Glutamatergic neuron (in vitro differentiated cells): ENCODE measurements at regions not wholly inside any gene's neighbourhood (a gene's known extent, or its start where the extent isn't known, plus 50 kb on each side); places are given as distances from the start of the nearest gene placed in this dataset.
"Not testable (repeated sequence)": the region's sequence is repeated elsewhere in the genome, so short reads cannot be mapped to it uniquely, and the experiment has no call there.

ENCODE experiments used
- DNase-seq: peaks from one replicate; pipeline ENCODE4 v3.0.0; 2022
- H3K27ac Mint-ChIP-seq: one replicate; pipeline ENCODE4 v1.8.0; 2020; ENCODE audit warnings: mild to moderate bottlenecking, mixed read lengths, inconsistent platforms; ENCODE audit not compliant: unreplicated experiment
- H3K27me3 Mint-ChIP-seq: one replicate; pipeline ENCODE4 v1.8.0; 2020; ENCODE audit warnings: mild to moderate bottlenecking, moderate library complexity, mixed read lengths, inconsistent platforms; ENCODE audit not compliant: unreplicated experiment
- H3K36me3 Mint-ChIP-seq: one replicate; pipeline ENCODE4 v1.8.0; 2020; ENCODE audit warnings: mild to moderate bottlenecking, mixed read lengths, inconsistent platforms; ENCODE audit not compliant: unreplicated experiment
- H3K4me1 Mint-ChIP-seq: one replicate; pipeline ENCODE4 v1.8.0; 2020; ENCODE audit warnings: mild to moderate bottlenecking, low read depth, mixed read lengths, inconsistent platforms; ENCODE audit not compliant: unreplicated experiment
- H3K4me3 Mint-ChIP-seq: one replicate; pipeline ENCODE4 v1.8.0; 2020; ENCODE audit warnings: mild to moderate bottlenecking, mixed read lengths, inconsistent platforms; ENCODE audit not compliant: unreplicated experiment
- H3K9me3 Mint-ChIP-seq: one replicate; pipeline ENCODE4 v1.8.0; 2020; ENCODE audit warnings: mild to moderate bottlenecking, moderate library complexity, mixed read lengths, inconsistent platforms; ENCODE audit not compliant: unreplicated experiment
- TF ChIP-seq, protein P1 (sequence below): fragments of 200-600 bp; sonication (generic); IDR thresholded peaks from one replicate; pipeline ENCODE4 v1.5.0; 2021; ENCODE audit not compliant: partially characterized antibody, unreplicated experiment

DNA sequence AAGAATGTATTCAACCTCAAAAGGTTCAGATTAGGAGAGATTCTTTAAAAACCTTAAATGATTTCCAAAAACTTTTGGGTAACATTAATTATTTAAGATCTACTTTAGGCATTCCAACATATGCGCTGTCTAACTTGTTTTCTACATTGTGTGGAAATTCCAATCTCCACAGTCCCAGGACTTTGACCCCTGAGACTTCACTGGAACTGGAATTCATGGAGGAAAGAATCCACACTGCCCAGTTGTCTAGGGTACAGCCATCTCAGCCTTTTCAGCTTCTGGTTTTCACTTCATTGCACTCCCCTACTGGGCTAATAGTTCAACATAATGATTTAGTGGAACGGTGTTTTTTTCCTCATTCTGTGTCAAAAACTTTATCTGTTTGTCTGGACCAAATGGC is 161.5 kb downstream of the IER5 start:
- no peak overlapping the region for H3K27ac Mint-ChIP-seq
- DNase-seq, result no peak
- no peaks in the 10 kb centered on the region for H3K4me1 Mint-ChIP-seq
- peaks cover 30% of the 10 kb centered on the region for H3K36me3 Mint-ChIP-seq
- no peak overlapping the region for H3K4me3 Mint-ChIP-seq
- TF ChIP-seq, protein P1, sequence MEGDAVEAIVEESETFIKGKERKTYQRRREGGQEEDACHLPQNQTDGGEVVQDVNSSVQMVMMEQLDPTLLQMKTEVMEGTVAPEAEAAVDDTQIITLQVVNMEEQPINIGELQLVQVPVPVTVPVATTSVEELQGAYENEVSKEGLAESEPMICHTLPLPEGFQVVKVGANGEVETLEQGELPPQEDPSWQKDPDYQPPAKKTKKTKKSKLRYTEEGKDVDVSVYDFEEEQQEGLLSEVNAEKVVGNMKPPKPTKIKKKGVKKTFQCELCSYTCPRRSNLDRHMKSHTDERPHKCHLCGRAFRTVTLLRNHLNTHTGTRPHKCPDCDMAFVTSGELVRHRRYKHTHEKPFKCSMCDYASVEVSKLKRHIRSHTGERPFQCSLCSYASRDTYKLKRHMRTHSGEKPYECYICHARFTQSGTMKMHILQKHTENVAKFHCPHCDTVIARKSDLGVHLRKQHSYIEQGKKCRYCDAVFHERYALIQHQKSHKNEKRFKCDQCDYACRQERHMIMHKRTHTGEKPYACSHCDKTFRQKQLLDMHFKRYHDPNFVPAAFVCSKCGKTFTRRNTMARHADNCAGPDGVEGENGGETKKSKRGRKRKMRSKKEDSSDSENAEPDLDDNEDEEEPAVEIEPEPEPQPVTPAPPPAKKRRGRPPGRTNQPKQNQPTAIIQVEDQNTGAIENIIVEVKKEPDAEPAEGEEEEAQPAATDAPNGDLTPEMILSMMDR, result no peak
- peaks cover 8% of the 10 kb centered on the region for H3K9me3 Mint-ChIP-seq
- peaks cover 5% of the 10 kb centered on the region for H3K27me3 Mint-ChIP-seq

DNA sequence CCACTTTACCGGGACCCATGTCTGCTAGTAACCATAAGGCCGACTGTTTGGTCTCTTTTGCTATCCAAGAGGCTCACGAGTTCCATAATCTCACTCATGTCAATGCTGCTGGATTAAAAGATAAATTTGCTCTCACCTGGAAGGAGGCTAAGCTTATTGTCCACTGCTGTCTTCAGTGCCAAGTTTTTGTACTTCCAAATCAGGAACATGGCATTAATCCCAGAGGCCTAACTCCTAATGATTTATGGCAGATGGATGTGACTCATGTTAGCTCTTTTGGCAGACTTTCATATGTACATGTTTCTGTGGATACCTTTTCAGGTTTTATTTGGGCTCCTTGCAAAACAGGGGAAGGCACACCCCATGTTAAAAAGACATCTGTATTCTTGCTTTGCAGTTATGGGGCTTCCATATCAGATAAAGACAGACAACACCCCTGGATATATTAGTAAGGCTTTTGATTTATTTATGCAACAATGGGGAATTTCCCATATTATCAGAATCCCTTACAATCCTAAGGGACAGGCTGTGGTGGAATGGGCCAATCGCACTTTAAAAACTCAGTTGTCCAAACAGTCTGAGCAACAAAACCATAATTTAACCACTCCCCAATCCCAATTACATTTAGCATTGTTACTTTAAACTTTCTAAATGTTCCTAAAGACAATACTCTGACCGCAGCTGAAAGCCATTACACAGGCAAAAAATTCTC is 162.7 kb downstream of the IER5 start:
- H3K4me3 Mint-ChIP-seq, result no peak overlapping the region
- H3K9me3 Mint-ChIP-seq, result peaks cover 8% of the 10 kb centered on the region
- DNase-seq, result no peak
- H3K4me1 Mint-ChIP-seq, result no peaks in the 10 kb centered on the region
- peaks cover 28% of the 10 kb centered on the region for H3K36me3 Mint-ChIP-seq
- TF ChIP-seq, protein P1, result no peak
- H3K27ac Mint-ChIP-seq, result no peak overlapping the region
- H3K27me3 Mint-ChIP-seq, result peaks cover 5% of the 10 kb centered on the region

DNA sequence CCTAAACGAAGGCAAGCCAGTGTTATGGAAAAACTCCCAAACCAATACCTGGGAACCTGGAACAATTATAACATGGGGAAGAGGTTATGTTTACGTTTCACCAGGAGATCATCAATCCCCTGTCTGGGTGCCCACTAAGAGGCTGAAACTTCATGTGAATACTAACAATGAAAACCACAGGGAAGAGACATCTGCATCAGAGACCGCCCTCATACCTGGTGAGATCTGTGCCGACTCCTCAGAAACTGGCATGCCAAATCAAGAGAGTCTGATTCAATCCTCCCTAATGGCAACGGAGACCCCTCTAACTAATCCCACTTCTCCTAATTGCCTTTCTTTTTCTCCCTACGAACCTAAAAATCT is 163.2 kb downstream of the IER5 start:
- TF ChIP-seq, protein P1, result no peak
- no peaks in the 10 kb centered on the region for H3K4me1 Mint-ChIP-seq
- H3K27me3 Mint-ChIP-seq, result peaks cover 2% of the 10 kb centered on the region
- peaks cover 32% of the 10 kb centered on the region for H3K36me3 Mint-ChIP-seq
- H3K27ac Mint-ChIP-seq, result no peak overlapping the region
- DNase-seq, result no peak
- H3K9me3 Mint-ChIP-seq, result peaks cover 5% of the 10 kb centered on the region
- no peak overlapping the region for H3K4me3 Mint-ChIP-seq

DNA sequence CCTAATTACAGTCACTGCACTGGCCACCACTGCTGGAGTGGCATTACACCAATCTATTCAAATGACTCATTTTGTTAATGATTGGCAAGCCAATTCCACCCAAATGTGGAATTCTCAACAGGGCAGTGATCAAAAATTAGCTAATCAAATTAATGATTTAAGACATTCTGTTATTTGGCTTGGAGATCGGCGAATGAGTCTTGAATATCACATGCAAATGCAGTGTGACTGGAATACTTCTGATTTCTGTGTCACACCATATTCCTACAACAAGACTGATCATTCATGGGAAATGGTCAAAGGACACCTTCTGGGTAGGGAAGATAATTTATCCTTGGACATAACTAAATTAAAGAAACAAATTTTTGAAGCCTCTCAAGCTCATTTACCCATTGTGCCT is 165.1 kb downstream of the IER5 start:
- H3K9me3 Mint-ChIP-seq, DNase-seq, H3K27ac Mint-ChIP-seq, H3K4me3 Mint-ChIP-seq, H3K27me3 Mint-ChIP-seq, H3K4me1 Mint-ChIP-seq: not testable (repeated sequence)
- H3K36me3 Mint-ChIP-seq, result peaks cover 28% of the 10 kb centered on the region

DNA sequence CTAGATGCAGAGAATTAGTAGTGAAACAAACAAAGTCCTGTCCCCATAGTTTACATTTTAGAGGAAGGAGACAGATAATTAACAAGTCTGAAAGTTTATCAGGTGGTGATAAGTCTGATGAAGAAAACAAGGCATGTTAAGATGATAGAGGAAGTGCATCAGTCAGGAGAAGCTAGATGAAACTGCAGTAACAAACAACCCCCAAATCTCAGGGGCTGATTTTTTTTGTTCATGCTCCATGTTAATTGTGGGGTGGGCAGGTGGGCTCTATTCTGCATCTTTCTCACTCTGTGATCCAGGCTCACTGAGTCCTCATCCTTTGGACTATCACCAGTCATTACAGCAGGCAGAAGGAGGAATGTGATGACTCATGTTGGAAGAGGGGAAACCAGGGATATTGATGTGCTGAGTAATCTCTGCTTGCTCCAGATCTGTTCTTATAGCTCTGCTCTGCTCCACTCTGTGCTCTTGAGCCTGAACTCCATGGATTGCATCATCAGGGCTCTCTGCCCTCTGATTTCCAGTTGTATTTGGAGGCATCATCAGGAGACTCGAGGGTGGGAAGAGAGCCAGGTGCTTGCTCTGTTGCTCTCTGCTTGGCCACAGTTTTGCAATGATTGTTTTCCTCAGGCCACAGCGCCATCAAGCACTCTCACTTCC is 166.9 kb downstream of the IER5 start:
- no peak for DNase-seq
- H3K4me1 Mint-ChIP-seq, result no peaks in the 10 kb centered on the region
- H3K4me3 Mint-ChIP-seq, result no peak overlapping the region
- no peak overlapping the region for H3K27ac Mint-ChIP-seq
- H3K36me3 Mint-ChIP-seq, result peaks cover 28% of the 10 kb centered on the region
- TF ChIP-seq, protein P1, result no peak
- peaks cover 6% of the 10 kb centered on the region for H3K27me3 Mint-ChIP-seq
- peaks cover under 1% of the 10 kb centered on the region for H3K9me3 Mint-ChIP-seq
